Neural progenitor cell (in vitro differentiated cells): ENCODE measurements at regions not wholly inside any gene's neighbourhood (a gene's known extent, or its start where the extent isn't known, plus 50 kb on each side); places are given as distances from the start of the nearest gene placed in this dataset.

Source experiments
- CTCF ChIP-seq: fragments of 200-600 bp; sonication (generic); IDR thresholded peaks from 2 replicates; pipeline ENCODE4 v1.5.1; 2017; ENCODE audit warnings: antibody characterized with exemption, mild to moderate bottlenecking
- EZH2 ChIP-seq: fragments of 200-600 bp; sonication (generic); IDR thresholded peaks from 2 replicates; pipeline ENCODE4 v1.6.1; 2017; ENCODE audit warnings: antibody characterized with exemption, mild to moderate bottlenecking, moderate library complexity
- EZH2phosphoT487 ChIP-seq: fragments of 200-600 bp; sonication (generic); IDR thresholded peaks from 2 replicates; pipeline ENCODE4 v1.6.1; 2017; ENCODE audit warnings: antibody characterized with exemption

GRCh38 chr6:85049282-85049681, 284.9 kb upstream of the TBX18 start:
- TF ChIP-seq EZH2 = no peak
- no peak for TF ChIP-seq CTCF
- TF ChIP-seq EZH2phosphoT487 = no peak
